ENCODE measurements at regions not wholly inside any gene's neighbourhood (a gene's known extent, or its start where the extent isn't known, plus 50 kb on each side); places are given as distances from the start of the nearest gene placed in this dataset.
A peak's percentile ranks its signal among the peaks of the same experiment; 100 is the strongest.

- Histone ChIP-seq H3K4me1 (ENCODE audit: control insufficient read depth in 1 of 2, insufficient read depth in 2 of 2, low read length in 2 of 2) (peaks cover 11 to 21% of the 10 kb centered on the region in 2 experiments), H3K27me3 (ENCODE audit: insufficient read depth, low read length) (no peaks in the 10 kb centered on the region), H3K79me2 (ENCODE audit: insufficient read depth, low read length) (no peaks in the 10 kb centered on the region), H4K20me1 (ENCODE audit: insufficient read depth) (no peaks in the 10 kb centered on the region), H3K9me2 (ENCODE audit: insufficient read depth) (no peaks in the 10 kb centered on the region), H3K4me3 (replicated peaks in 1 of 2; ENCODE audit: low read depth in 1 of 2, low read length in 2 of 2) (no peak overlapping the region), H3K4me2 (ENCODE audit: low read length) (no peak overlapping the region), H3K27ac (ENCODE audit: low read depth, low read length) (no peak overlapping the region), H3K9ac (ENCODE audit: low read length) (no peak overlapping the region), H3K9me3 (ENCODE audit: control insufficient read depth in 1 of 2, insufficient read depth in 1 of 2, low read depth in 1 of 2, low read length in 2 of 2) (no peaks in the 10 kb centered on the region), H2AFZ (ENCODE audit: low read depth, low read length, poor library complexity, severe bottlenecking) (peak overlapping the region; percentile 22), H3K36me3 (ENCODE audit: control insufficient read depth in 1 of 2, insufficient read depth in 2 of 2, low read length in 2 of 2) (no peaks in the 10 kb centered on the region)
- RAD21 ChIA-PET (ENCODE audit: low non-redundant PET in 1 of 2, low total read pairs in 2 of 2, uncharacterized antibody in 2 of 2, unreplicated experiment in 2 of 2) = interaction anchor here in 1 of 2 experiments (0.6 kb wide), 1 partner anchor 17 kb away, joined by 4 read pairs; no protein-coding TSS in a partner anchor
- TF ChIP-seq RAD21 (IDR thresholded peaks at IDR 0.05; ENCODE audit: low read depth) (no peak), YY1 (IDR thresholded peaks at IDR 0.05; ENCODE audit: extremely low read depth, insufficient replicate concordance, low read depth, low read length) (no peak), ZFX (IDR thresholded peaks at IDR 0.05) (no peak), REST (IDR thresholded peaks at IDR 0.05; ENCODE audit: low read depth) (no peak), MAX (IDR thresholded peaks at IDR 0.05) (no peak), SP1 (IDR thresholded peaks at IDR 0.05; ENCODE audit: low read depth) (no peak), CBX3 (IDR thresholded peaks at IDR 0.05; ENCODE audit: low read depth) (no peak), TCF7L2 (IDR thresholded peaks at IDR 0.05; ENCODE audit: borderline replicate concordance, extremely low read depth, insufficient read depth, insufficient read length) (no peak), CTCF (IDR thresholded peaks at IDR 0.05 in 2 of 3, conservative IDR thresholded peaks at IDR 0.05 in 1 of 3; ENCODE audit: borderline replicate concordance in 1 of 3, insufficient read depth in 1 of 3, low read depth in 2 of 3, low read length in 2 of 3) (no peak), SRF (IDR thresholded peaks at IDR 0.05; ENCODE audit: low read depth) (no peak), SIN3A (IDR thresholded peaks at IDR 0.05; ENCODE audit: low read depth) (no peak), CEBPB (IDR thresholded peaks at IDR 0.05; ENCODE audit: low read depth) (no peak), ZBTB33 (IDR thresholded peaks at IDR 0.05; ENCODE audit: extremely low read depth, insufficient replicate concordance, low read length) (no peak), FOSL1 (IDR thresholded peaks at IDR 0.05; ENCODE audit: low read depth) (no peak), EGR1 (IDR thresholded peaks at IDR 0.05; ENCODE audit: low read depth) (no peak), ZNF274 (IDR thresholded peaks at IDR 0.05; ENCODE audit: low read depth, low read length) (no peak)
- DNase-seq (ENCODE audit: low read depth, low spot score) = no peak
- no peak for ATAC-seq
- CTCF ChIA-PET = no interaction called here
- no TSS peak for BruUV-seq (replicated peaks)
- POLR2A ChIA-PET = no interaction called here
- intact Hi-C loops (cut with micrococcal nuclease) = no loop called here
Observed at GRCh38 chr6:113636357-113636824, 220.8 kb upstream of the MARCKS start.
